ENCODE measurements at regions not wholly inside any gene's neighbourhood (a gene's known extent, or its start where the extent isn't known, plus 50 kb on each side); places are given as distances from the start of the nearest gene placed in this dataset.
"Not testable (repeated sequence)": the region's sequence is repeated elsewhere in the genome, so short reads cannot be mapped to it uniquely, and the experiment has no call there.

DNA sequence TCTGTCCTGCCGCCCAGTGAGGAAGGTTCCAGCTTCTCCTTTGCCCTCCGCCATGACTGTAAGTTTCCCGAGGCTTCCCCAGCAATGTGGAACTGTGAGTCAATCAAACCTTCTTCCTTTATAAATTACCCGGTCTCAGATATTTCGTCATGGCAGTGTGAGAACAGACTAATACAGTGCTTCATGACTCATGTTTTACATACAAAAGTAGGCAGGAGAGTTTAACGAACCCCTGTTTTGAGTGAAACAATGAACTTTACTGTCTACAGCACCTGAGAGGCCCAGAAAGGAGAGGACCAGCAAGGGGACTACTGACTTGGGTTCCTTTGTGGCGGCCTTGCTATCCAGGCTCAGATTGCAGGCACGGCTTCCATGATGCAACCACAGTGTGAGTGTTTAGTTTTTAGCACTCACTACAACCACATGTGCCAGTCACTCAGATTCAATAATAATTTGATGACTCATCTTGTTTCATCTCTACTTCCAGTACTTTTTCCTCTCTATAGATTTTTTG is 139.1 kb upstream of the CLINT1 start:
- DNase-seq: no peak

DNA sequence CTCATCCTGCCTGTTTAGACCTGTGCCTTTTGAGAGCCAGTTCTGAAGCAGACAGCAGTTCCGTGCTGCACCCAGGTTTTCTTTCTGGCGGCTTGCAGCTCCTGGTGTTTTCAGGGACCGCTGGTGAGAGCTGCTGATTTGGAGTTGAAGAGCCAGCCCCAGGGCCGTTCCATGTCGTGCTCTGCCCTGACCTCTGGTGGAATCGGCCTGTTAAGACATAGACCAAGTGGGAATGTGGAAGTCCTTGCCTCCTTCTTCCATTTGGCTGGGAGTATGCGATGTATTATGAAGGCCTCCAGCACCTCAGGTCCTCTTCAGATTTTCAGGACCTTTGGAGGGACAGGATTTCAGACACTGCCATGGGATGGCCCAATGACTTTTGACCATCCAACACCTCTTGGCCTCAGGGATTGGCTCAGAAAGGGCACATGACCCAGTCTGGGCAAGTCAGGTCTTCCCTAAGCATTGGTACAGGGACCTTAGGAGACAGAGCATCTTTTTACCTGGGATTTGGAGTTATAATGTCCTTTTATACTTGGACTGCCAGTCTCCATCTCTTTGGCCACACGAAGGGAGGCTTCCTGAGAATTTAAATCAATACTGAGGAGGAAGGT is 136.1 kb upstream of the CLINT1 start:
- peak; percentile 45 for DNase-seq

DNA sequence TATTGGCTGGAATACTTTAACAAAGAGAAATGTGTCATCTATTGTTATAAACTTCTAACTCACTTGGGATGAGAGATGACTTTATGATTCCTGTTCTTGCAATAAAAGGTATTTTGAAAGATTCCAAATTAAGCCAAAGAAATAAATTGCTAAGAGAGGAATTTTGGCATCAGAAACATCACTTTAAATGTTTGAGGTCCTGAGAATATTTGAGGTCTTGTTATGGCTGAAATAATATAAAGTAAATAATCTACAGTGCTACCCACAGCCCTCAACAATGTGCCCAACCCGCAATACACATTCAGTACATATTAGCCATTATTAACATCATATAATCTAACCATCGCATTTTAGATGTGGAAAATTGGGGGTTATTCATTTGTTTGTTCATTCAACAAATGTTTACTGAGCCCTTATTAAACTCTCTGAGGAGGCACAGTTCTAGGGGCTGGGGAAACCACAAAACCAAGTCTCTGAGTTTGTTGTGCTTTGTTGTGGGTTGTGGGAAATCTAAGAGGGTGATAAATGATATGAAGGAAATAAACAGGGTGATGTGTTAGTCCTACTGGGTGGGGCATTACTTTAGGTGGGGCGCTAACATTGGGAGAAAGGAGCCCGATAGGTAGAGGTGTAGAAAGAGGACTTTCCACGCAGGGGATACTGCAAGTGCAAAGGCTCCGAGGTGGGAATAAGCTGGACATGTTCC is 135.2 kb upstream of the CLINT1 start:
- no peak for DNase-seq

DNA sequence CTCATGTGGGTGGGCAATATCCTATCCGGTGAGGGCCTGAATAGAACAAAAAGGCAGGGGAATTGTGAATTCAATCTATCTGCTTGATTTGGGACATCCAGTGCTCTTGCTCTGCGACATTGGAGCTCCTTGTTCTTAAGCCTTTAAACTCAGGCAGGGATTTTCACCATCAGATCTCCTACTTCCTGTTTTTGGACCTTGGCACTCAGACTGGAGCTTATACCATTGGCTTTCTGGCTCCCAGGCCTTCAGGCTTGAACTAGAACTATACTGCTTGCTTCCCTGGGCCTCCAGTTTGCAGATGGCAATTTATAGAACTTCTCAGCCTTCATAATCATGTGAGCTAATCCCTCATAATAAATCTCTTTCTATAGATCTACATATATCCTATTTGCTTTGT is 134.3 kb upstream of the CLINT1 start:
- DNase-seq: no peak

DNA sequence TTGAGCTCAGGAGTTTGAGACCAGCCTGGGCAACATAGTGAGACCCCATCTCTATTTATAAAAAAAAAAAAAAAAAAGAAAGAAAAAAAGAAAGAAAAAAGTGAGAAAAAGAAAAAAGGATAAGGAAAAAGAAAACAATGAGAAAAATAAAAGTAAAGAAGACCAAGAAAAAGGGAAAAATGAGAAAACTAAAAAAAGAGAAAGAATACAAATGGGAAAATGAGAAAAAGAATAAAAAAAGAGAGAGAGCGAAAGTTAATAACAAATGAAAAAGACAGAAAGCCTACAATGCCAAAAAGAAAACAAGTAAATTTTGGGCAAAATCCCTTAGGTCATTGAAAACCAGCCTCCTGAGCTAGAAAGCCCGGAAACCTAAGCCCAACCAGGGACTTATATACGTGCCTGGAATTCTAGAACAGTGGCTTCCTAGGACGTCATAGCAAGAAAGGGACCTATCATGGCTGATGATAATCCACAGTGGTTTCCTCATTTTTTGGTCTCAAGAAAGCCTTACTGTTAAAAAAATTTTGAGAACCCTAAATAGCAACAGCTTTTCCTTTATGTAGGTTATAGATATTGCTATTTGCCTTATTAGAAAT is 131.7 kb upstream of the CLINT1 start:
- no peak for DNase-seq

DNA sequence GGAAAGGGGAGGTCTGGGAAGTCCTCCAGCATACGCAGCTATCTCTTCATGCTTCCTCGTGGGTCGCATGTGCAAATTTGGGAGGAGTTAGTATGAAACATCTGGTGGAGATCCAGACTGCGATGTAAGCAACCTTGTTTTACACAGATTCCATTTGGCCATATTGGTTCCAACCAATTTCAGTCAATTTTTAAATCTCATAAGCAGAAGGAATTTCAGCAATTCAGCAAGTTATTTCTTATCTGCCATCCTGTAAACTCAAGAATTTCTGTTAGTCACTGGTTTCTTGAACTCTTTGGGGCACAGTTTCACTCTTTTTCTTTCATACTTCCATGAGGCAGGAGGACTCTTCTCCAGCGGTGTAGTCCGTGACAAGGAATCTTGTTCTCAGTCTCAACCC is 130.4 kb upstream of the CLINT1 start:
- DNase-seq: no peak

DNA sequence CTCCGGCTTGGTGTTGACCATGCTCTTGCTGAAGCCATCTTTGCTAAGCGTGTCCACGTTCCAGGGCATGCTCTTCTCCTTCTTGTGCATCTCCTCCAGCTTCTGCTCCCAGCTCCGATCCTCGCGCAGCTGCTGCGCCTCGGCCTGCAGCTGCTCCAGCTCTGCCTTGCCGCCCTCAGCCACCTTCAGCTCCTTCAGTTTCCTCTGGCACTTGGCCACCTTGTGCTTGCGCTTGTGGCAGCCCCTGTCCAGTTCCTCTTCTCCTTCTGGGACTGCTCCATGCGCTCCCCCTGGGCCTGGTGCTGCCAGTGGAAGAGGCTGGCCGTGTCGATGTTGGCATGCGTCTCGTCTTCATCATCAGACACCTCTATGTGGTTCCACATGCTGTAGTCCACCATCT is 128.3 kb upstream of the CLINT1 start:
- DNase-seq: no peak

DNA sequence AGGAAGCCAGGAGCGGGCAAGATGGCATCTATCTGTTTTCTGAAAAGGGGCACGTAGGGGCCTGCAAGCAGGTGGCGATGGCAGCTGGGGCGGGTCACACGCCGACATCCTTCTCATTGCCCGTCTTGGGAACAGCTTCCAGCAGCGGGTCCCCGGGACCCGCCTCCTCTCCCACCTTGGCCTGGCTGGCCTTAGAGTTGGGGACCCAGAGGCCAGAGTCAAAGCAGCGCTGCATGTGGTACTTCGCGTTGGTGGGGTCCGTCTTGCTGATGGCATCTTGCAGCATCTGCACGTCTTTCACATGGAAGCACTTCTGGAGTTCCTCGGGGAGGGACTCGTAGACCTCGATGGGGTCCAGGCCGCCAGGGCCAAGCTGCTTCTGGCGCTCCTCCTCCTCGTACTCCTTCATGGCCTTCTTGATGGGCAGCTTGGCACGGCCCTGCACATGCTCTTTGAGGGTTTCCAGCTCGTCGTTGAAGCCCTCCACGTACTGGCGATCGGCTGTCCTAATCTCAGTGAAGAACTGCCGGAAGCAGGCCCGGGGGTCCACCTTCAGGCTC is 127.6 kb upstream of the CLINT1 start:
- no peak for DNase-seq

DNA sequence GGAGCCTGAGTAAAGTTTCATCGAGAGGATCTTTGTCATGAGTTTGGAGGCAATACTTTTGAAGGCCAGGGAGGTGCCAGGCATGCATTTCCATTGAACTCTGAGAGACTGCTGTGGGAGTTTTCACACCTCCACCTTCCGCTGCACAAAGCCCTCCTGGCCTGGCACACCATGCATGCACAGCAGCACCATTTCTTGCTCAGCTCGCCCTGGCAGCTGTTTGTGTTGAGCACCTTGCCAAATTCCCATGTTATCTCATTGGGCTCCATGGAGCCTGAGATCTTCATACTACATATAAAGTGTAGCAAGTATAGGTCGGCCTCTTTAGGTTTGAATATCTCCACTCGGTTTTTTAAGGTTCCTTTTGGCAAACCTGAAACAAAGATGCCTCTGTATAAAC is 125.7 kb upstream of the CLINT1 start:
- no peak for DNase-seq

DNA sequence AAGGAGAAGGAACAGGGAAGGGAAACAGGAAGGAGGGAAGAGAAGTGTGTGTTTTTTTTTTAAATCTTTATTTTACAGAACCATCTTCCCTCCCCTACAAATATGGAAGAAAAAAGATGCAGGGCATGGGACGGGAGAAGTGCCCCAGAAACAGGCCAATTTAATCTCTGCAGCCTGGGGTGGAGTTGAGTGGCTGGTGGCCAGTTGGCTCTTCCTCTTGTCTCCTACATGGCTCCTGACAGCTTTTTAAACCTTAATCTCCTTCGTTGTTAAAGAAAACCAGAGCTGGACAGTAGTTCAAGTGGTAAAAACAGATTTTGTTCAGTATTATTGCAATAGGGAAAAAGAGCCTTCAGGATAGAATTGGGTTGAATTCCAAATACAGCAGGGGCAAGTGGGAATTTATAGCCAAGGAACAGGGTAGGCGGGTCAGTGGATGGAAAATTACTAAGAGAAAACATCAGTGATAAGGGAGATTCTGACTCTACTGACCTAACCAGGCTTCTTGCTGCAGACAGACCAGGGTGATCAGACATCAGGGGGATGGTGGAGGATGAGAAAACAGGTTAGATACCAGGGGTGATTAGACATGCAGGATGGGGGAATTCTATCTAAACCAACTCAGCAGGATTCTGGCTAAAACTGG is 125.1 kb upstream of the CLINT1 start:
- no peak for DNase-seq

DNA sequence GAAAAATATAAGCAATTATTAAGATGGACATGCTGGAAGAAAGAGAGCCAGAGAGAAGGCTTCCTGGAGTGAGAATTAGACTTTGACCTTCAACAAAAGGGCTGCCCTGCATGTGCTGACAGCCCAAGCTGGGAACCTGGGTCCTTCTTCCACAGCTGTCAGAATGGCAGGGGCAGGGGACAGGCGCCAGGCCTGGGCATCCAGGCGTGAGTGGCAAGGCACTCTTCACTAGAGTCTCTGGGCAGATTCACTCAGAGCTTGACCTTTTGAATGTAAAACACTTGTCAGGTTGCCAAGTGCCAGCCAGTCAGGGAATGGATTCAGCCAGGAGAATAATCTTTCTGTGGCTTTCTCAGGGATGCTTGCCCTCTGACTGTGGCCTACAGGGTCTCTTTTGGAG is 119.1 kb upstream of the CLINT1 start:
- DNase-seq: no peak

DNA sequence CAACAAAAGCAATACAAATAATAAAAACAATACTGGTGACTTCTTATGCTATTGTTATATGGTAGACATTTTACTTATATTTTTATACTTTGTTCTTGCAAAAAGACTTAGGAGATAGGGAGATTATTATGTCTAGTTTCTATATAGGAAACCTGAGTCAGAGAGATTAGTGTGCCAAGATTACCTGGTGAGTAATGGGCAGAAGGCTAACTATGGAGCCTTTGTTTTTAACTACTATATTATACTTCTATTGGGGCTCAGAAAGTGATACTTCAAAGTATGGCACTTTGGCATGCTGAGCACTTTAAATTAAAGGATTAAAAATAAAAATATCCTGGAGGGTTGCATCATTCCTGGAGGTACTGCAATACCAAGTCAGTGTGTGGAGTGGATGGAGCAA is 117.5 kb upstream of the CLINT1 start:
- DNase-seq: no peak

DNA sequence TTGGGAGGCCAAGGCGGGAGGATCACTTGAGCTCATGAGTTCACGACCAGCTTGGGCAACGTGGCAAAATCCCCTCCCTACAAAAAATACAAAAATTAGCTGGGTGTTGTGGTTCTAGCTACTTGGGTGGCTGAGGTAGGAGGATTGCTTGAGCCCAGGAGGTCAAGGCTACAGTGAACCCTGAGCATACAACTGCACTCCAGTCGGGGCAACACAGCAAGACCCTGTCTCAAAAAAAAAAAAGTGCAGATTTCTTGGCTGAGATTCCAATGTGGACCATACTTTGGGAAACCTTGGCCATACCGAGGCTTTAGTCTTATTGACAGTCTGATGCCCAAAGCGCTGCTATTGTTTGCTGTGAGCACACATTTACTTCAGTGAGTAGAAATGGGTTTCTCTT is 113.6 kb upstream of the CLINT1 start:
- DNase-seq: no peak

DNA sequence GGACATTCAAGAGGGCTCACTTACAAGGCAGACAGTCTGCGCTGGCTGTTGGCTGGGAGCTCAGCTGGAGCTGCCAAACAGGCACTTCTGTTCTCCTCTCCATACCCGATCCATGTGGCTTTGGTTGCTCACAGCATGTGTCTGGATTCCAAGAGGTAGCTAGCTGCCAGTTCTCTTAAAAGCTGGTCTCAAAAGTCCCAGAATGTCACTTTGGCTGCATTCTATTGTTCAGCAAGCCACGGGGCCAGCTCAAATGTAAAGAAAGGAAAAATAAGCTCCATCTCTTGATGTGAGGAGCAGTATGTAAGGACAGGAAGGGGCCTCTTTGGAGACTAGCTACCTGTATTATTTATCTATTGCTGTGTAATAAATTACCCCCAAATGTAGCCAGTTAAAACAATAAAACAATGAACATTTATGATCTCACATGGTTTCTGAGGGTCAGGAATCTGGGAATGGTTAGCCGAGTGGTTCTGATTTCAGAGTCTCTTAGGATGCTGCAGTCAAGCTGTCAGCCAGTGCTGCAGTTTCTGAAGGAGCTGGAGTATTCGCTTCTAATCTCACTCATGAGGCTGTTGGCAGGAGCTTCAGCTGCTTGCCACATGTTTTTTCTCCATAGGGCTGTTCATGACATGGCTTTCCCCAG is 112.7 kb upstream of the CLINT1 start:
- DNase-seq: no peak

DNA sequence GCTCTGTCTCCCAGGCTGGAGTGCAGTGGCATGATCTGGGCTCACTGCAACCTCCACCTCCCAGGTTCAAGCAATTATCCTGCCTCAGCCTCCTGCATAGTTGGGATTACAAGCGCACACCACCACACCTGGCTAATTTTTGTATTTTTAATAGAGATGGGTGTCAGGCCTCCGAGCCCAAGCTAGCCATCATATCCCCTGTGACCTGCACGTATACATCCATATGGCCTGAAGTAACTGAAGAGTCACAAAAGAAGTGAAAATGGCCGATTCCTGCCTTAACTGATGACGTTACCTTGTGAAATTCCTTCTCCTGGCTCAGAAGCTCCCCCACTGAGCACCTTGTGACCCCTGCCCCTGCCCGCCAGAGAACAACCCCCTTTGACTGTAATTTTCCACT is 109.6 kb upstream of the CLINT1 start:
- DNase-seq: not testable (repeated sequence)

DNA sequence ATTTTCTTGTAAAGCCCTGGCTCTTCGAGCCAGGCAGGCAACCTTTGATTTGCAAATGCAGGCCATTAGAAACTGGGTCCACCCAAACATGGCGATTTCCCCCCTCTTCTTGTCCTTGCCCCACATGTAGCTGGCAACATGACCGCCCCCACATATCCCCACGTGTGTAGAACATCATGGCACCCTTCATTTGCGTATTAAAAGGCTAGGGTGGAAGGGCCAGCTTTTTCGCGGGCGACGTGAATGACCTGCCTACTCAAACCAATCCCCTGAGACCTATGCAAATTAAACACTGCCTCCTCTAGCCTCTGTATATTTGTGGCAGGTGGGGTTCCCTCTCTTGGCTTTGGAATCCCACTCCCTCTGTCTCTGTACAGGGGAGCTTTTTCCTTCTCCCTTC is 107.0 kb upstream of the CLINT1 start:
- DNase-seq: no peak

DNA sequence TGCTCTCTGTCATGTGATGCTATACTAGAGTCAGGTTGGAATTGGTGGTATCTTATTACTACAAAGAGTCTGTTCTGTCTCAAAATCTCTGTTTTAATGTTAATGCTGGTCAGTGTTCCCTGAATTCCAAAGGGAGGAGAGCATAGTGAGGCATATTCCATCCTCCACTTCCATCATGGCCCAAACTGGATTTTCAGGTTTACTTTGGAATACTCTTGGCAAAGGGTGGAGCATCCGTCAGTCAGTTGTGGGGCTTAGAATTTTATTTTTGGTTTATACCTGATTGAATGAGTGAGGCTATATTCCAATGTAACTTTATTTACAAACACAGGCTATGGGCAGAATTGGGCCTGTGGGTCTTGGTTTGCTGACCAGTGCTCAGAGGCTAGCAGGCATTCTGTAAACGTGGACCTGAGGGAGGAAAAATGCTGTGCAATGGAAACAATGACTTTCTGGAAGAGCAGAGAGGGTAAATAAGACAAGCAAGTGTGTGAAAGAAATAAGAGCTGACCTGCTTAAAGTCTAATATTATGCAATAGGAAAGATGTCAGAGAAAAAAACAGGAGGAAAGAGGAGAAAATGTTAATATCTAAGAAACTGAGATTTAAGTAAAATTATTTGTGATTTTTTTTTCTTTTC is 106.2 kb upstream of the CLINT1 start:
- no peak for DNase-seq

DNA sequence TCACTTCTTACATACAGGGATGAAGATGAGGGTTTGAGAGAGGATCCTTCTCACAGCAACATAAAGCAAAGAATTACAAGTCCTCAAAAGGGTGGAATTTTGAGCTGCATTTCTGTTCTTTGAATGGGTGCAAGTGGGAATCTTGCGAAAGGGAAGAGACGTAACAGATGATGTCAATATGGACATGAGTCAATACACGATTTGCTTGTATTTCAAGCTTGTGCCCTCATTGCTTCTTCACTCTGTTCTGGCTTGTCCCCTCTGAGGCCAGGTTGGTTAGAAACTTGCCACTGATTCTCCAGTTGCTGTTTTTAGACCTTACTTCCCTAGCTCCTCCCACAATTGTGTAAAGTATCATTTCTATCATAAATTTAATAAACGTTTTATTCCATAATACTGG is 104.8 kb upstream of the CLINT1 start:
- no peak for DNase-seq

DNA sequence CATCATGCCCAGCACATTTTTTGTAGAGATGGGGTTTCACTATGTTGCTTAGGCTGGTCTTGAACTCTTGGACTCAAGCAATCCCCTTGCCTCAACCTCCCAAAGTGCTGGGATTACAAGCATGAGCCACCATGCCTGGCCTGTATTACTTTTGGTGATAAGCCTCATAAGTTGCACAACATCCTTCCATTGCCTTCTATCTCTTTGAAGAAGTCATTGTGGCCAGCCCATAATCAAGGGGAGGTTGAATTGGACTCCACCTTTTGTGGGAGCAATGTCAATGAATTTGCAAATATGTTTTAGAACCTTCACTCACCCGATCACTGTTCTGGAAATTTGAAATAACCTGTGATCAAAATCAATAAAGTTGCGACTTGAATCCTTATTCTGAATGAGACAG is 104.3 kb upstream of the CLINT1 start:
- DNase-seq: no peak

DNA sequence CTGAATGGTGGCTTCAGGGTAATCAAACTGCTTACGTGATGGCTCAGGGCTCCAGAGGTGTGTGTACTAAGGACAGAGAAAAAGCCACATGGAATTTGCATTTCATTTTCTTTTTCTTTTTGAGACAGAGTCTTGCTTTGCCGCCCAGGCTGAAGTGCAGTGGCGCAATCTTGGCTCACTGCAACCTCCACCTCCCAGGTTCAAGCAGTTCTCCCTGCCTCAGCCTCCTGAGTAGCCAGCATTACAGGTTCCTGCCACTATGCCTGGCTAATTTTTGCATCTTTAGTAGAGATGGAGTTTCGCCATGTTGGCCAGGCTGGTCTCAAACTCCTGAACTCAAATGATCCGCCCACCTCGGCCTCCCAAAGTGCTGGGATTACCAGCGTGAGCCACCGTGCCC is 103.7 kb upstream of the CLINT1 start:
- not testable (repeated sequence) for DNase-seq

DNA sequence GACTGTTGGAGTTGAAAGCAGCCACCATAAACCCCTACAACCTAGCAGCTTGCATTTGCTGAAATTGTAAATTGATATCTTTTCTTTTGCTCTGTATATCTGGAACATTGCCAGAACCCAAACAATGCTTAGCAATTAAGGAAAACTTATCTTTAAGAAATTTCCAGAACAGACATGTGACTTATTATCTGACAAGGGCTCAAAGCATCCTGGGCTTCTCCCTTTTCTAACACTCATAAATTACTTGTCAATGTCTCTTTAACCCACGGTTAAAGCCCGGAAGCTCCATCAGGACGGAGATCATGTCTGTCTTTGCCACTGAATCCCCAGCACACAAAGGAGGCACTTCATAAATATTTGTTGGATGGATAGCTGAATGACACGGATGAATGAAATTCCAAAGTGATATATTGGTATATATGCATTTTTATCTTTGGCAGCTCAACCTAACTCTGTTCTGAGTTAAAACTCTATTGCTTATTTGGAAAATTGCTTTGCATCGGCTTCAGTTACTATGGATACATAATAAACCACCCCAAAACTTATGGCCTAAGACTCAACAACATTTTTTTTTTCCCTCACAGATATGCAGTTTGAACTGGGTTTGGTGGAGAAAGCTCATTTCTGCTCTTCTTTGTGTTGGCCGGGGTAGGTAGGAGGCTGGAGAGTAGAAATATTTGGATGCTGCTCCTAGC is 103.1 kb upstream of the CLINT1 start:
- DNase-seq: no peak

DNA sequence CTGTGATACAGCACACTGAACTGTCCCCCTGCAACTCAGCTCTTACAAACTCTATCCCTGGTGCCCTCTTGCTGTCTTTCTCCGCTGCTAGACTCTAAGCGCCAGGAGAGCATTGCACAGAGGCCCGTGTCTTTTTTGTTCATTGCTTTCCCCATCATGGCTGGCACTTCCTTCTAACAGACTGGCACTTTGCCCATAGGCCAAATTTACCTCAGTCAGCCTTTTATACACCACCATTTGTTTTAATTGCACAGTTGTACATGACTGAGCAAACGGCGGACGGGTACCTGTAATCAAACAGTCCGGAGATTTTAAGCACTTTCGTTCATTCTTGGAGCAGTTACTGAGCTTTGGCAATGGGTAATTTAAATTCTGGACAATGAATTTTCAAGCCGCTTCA is 102.2 kb upstream of the CLINT1 start:
- DNase-seq: no peak

Data from 8988T (cell line).